ENCODE measurements at regions not wholly inside any gene's neighbourhood (a gene's known extent, or its start where the extent isn't known, plus 50 kb on each side); places are given as distances from the start of the nearest gene placed in this dataset.
"Not testable (repeated sequence)": the region's sequence is repeated elsewhere in the genome, so short reads cannot be mapped to it uniquely, and the experiment has no call there.

- H3K27me3 ChIP-seq, result no peaks in the 10 kb centered on the region
- no peaks in the 10 kb centered on the region for H3K36me3 ChIP-seq
- H3K27ac ChIP-seq, result no peak overlapping the region
- H3K9me3 ChIP-seq (ENCODE audit: low read depth), result no peaks in the 10 kb centered on the region
- DNase-seq (ENCODE audit: low read depth in 1 of 2, low spot score in 1 of 2), result no peak
- no peak overlapping the region for H3K4me3 ChIP-seq
- TF ChIP-seq, protein P1, sequence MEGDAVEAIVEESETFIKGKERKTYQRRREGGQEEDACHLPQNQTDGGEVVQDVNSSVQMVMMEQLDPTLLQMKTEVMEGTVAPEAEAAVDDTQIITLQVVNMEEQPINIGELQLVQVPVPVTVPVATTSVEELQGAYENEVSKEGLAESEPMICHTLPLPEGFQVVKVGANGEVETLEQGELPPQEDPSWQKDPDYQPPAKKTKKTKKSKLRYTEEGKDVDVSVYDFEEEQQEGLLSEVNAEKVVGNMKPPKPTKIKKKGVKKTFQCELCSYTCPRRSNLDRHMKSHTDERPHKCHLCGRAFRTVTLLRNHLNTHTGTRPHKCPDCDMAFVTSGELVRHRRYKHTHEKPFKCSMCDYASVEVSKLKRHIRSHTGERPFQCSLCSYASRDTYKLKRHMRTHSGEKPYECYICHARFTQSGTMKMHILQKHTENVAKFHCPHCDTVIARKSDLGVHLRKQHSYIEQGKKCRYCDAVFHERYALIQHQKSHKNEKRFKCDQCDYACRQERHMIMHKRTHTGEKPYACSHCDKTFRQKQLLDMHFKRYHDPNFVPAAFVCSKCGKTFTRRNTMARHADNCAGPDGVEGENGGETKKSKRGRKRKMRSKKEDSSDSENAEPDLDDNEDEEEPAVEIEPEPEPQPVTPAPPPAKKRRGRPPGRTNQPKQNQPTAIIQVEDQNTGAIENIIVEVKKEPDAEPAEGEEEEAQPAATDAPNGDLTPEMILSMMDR (IDR thresholded peaks at IDR 0.05; ENCODE audit: low read depth, low read length), result no peak
- H3K4me1 ChIP-seq (ENCODE audit: low read depth), result no peaks in the 10 kb centered on the region
Measured at GRCh38 chr7:133157045-133157444, 75.2 kb upstream of the CHCHD3 start.

GRCh38 chr7:133164498-133164897, 82.6 kb upstream of the CHCHD3 start:
- H3K27ac ChIP-seq, result no peak overlapping the region
- no peak overlapping the region for H3K4me3 ChIP-seq
- H3K36me3 ChIP-seq, result no peaks in the 10 kb centered on the region
- no peaks in the 10 kb centered on the region for H3K4me1 ChIP-seq (ENCODE audit: low read depth)
- TF ChIP-seq, protein P1 (IDR thresholded peaks at IDR 0.05; ENCODE audit: low read depth, low read length), result no peak
- H3K9me3 ChIP-seq (ENCODE audit: low read depth), result no peaks in the 10 kb centered on the region
- no peak for DNase-seq (ENCODE audit: low read depth in 1 of 2, low spot score in 1 of 2)
- no peaks in the 10 kb centered on the region for H3K27me3 ChIP-seq

- Histone ChIP-seq H3K4me3 (no peak overlapping the region), H3K9me3 (ENCODE audit: low read depth) (no peaks in the 10 kb centered on the region), H3K36me3 (no peaks in the 10 kb centered on the region), H3K27me3 (no peaks in the 10 kb centered on the region), H3K4me1 (ENCODE audit: low read depth) (no peaks in the 10 kb centered on the region), H3K27ac (no peak overlapping the region)
- TF ChIP-seq, protein P1 (IDR thresholded peaks at IDR 0.05; ENCODE audit: low read depth, low read length), result no peak
- no peak for DNase-seq (ENCODE audit: low read depth in 1 of 2, low spot score in 1 of 2)
Measured at GRCh38 chr7:133165001-133165400, 83.1 kb upstream of the CHCHD3 start.

DNA sequence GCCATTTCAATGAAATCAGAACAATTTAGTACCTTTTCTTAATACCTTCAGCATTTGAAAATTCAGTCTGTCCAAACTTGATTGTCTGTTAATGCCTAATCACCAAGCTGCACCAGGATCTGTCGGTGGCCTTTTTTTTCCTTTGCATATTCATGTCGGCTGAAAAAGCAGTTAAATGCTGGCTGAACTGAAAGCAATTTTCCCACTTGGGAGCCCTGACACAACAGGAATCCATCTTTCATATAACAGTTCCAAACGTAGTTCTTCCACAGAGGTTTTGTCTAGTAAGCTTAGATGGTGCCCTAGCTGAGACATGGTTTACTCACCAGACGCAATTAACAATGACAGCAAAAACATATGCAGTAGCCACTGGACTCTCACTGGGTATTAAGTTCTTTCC, 83.6 kb upstream of the CHCHD3 start:
- H3K27ac ChIP-seq, result no peak overlapping the region
- TF ChIP-seq, protein P1 (IDR thresholded peaks at IDR 0.05; ENCODE audit: low read depth, low read length), result no peak
- no peak for DNase-seq (ENCODE audit: low read depth in 1 of 2, low spot score in 1 of 2)

DNA sequence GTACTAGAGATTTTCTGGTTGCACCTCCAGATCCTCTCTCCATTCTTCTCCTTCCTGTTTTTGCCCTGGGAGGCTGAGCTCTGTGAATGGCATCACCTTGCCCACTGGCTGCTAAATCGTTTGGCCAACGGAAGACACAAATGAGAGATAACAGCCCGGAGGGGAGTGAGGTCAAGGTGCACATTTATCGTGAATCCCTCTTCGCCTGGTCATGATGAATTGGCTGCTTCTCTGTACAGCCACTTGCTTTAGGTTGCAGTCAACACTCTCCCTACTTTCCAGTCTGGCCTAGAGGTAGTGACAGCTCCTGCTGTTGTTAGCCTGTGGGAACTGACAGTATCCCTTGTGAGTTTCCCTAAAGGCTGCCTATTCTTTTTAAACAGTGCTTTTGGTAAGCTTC, 85.4 kb upstream of the CHCHD3 start:
- Histone ChIP-seq H3K4me1 (ENCODE audit: low read depth) (no peaks in the 10 kb centered on the region), H3K4me3 (no peak overlapping the region), H3K9me3 (ENCODE audit: low read depth) (no peaks in the 10 kb centered on the region), H3K27me3 (no peaks in the 10 kb centered on the region), H3K36me3 (no peaks in the 10 kb centered on the region), H3K27ac (no peak overlapping the region)
- TF ChIP-seq, protein P1 (IDR thresholded peaks at IDR 0.05; ENCODE audit: low read depth, low read length), result no peak
- DNase-seq (ENCODE audit: low read depth in 1 of 2, low spot score in 1 of 2), result no peak

More for the DNA sequence above, 83.6 kb upstream of the CHCHD3 start:
- Histone ChIP-seq H3K4me1 (ENCODE audit: low read depth) (no peaks in the 10 kb centered on the region), H3K9me3 (ENCODE audit: low read depth) (no peaks in the 10 kb centered on the region), H3K36me3 (no peaks in the 10 kb centered on the region), H3K27me3 (no peaks in the 10 kb centered on the region), H3K4me3 (no peak overlapping the region)

DNA sequence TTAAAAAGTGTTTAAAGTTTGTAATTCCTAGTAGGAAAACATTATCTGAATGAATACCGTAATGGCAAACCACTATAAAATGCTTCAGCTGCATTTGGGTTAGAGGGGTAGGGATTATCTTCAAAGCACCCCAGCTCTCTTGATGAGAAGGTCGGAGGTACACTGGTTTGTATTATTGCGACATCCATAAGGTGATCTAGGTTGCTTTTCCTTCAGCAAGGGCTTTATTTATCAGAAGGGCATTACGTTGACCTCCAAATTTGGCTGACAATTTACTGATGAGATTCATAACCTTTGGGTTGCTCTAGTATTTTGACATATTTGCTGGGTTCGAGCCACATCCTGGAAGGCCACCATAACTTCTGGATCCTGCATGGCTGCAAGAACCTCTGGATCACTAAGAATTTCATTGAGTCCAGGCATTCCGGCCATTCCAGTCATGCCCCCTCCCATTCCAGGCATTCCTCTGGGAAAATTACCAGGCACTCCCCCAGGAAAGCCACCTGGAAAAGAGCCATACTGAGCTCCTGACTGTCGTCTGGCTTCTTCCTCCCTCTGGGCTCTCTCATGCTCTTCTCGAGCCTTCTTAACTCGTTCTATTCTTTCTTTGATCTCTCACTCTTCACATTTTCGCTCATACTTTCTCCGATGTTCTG, 83.6 kb upstream of the EXOC4 start:
- H3K4me1 ChIP-seq (ENCODE audit: low read depth); H3K27ac ChIP-seq; H3K9me3 ChIP-seq (ENCODE audit: low read depth); DNase-seq (ENCODE audit: low read depth in 1 of 2, low spot score in 1 of 2); H3K4me3 ChIP-seq; H3K27me3 ChIP-seq; H3K36me3 ChIP-seq: not testable (repeated sequence)

DNA sequence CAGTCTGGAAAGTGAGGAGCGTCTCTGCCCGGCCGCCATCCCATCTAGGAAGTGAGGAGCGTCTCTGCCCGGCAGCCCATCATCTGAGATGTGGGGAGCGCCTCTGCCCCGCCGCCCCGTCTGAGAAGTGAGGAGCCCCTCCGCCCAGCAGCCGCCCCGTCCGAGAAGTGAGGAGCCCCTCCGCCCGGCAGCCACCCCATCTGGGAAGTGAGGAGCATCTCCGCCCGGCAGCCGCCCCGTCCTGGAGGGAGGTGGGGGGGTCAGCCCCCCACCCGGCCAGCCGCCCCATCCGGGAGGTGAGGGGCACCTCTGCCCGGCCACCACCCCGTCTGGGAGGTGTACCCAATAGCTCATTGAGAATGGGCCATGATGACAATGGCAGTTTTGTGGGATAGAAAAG, 75.4 kb upstream of the EXOC4 start:
- H3K27ac ChIP-seq; H3K4me3 ChIP-seq; H3K4me1 ChIP-seq (ENCODE audit: low read depth); H3K27me3 ChIP-seq; DNase-seq (ENCODE audit: low read depth in 1 of 2, low spot score in 1 of 2); H3K9me3 ChIP-seq (ENCODE audit: low read depth); H3K36me3 ChIP-seq: not testable (repeated sequence)
